Endodermal cell (in vitro differentiated cells): ENCODE measurements at regions not wholly inside any gene's neighbourhood (a gene's known extent, or its start where the extent isn't known, plus 50 kb on each side); places are given as distances from the start of the nearest gene placed in this dataset.

ENCODE experiments used
- DNase-seq: peaks from one replicate; pipeline ENCODE4 v3.0.0-alpha.2; 2017
- H3K27ac ChIP-seq: 2 replicates; pipeline ENCODE4 v1.5.1; 2013; ENCODE audit warnings: mild to moderate bottlenecking, low read depth, low read length, moderate library complexity
- H3K27me3 ChIP-seq: 2 replicates; pipeline ENCODE4 v1.6.1; 2013; ENCODE audit warnings: mild to moderate bottlenecking, low read length, moderate library complexity; ENCODE audit not compliant: insufficient read depth, control insufficient read depth, poor library complexity, severe bottlenecking
- H3K36me3 ChIP-seq: 2 replicates; pipeline ENCODE4 v1.7.0; 2013; ENCODE audit warnings: mild to moderate bottlenecking, low read length, moderate library complexity; ENCODE audit not compliant: control insufficient read depth, insufficient read depth
- H3K4me1 ChIP-seq: one replicate; pipeline ENCODE4 v1.7.0; 2013; ENCODE audit warnings: low read length; ENCODE audit not compliant: control insufficient read depth, insufficient read depth
- H3K4me3 ChIP-seq: 2 replicates; pipeline ENCODE4 v1.5.1; 2013; ENCODE audit warnings: mild to moderate bottlenecking, low read length, moderate library complexity
- H3K9ac ChIP-seq: 2 replicates; pipeline ENCODE4 v1.6.1; 2013; ENCODE audit warnings: mild to moderate bottlenecking, low read length, moderate library complexity; ENCODE audit not compliant: poor library complexity, severe bottlenecking; ENCODE audit errors: extremely low read depth
- H3K9me3 ChIP-seq: 2 replicates; pipeline ENCODE4 v1.6.1; 2013; ENCODE audit warnings: mild to moderate bottlenecking, low read length, moderate library complexity; ENCODE audit not compliant: control insufficient read depth
- H3K27ac Mint-ChIP-seq: 2 replicates; pipeline ENCODE4 v1.8.0; 2020; ENCODE audit warnings: mixed read lengths
- H3K27me3 Mint-ChIP-seq: 2 replicates; pipeline ENCODE4 v1.8.0; 2021; ENCODE audit warnings: mild to moderate bottlenecking, mixed read lengths; ENCODE audit not compliant: insufficient read depth
- H3K36me3 Mint-ChIP-seq: 2 replicates; pipeline ENCODE4 v1.8.0; 2020; ENCODE audit warnings: low read depth, mixed read lengths
- H3K4me1 Mint-ChIP-seq: 2 replicates; pipeline ENCODE4 v1.8.0; 2020; ENCODE audit warnings: mixed read lengths
- H3K4me3 Mint-ChIP-seq: 2 replicates; pipeline ENCODE4 v1.8.0; 2020; ENCODE audit warnings: mild to moderate bottlenecking, moderate library complexity, mixed read lengths
- H3K9me3 Mint-ChIP-seq: 2 replicates; pipeline ENCODE4 v1.8.0; 2020; ENCODE audit warnings: mild to moderate bottlenecking, mixed read lengths
- WGBS, 2 experiments: methylation state at CpG; one replicate each; pipeline versions ENCODE4 v1.1.5 to v1.1.7; 2013; ENCODE audit warnings: missing lambda C conversion rate in 2 of 2, mixed read lengths in 1 of 2; ENCODE audit not compliant: insufficient coverage in 1 of 2, insufficient read length in 1 of 2; 5-methylcytosine and 5-hydroxymethylcytosine counted together
- TF ChIP-seq, protein P1 (sequence below): fragments of 200-600 bp; sonication (generic); conservative IDR thresholded peaks from 2 replicates; pipeline ENCODE4 v1.5.0; 2021; ENCODE audit warnings: antibody characterized with exemption, mild to moderate bottlenecking

DNA sequence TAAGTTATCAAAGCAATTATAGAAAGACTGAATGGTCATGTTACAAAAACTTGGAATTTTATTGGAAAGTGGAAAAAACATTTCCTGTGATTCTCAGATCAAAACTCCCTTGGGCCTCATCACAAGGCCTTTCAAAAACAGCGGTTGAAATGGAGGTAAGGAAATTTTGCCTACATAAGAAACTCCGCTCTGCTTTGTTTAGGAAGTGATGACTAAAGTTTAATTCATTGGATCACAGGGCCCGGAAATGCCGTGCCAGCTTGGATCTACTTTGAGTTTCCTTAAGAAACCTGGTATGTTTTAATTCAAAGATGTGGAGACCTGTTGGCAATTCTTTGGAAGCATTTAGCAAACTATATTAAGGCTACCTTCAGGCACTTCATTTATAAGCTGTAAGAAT is 143.9 kb upstream of the MME start:
- no peaks in the 10 kb centered on the region for H3K27me3 Mint-ChIP-seq
- Histone ChIP-seq H3K4me3 (no peak overlapping the region), H3K27ac (no peak overlapping the region), H3K4me1 (no peaks in the 10 kb centered on the region), H3K9ac (no peak overlapping the region), H3K9me3 (peaks cover 7% of the 10 kb centered on the region), H3K27me3 (no peaks in the 10 kb centered on the region), H3K36me3 (no peaks in the 10 kb centered on the region)
- whole genome bisulfite sequencing, 2 experiments: 97 to 100% methylated on average over 3 to 4 of the region's 4 CpGs
- H3K27ac Mint-ChIP-seq: no peak overlapping the region
- no peaks in the 10 kb centered on the region for H3K4me1 Mint-ChIP-seq
- peaks cover 5% of the 10 kb centered on the region for H3K9me3 Mint-ChIP-seq
- no peaks in the 10 kb centered on the region for H3K36me3 Mint-ChIP-seq
- no peak for DNase-seq
- H3K4me3 Mint-ChIP-seq: no peak overlapping the region
- TF ChIP-seq, protein P1, sequence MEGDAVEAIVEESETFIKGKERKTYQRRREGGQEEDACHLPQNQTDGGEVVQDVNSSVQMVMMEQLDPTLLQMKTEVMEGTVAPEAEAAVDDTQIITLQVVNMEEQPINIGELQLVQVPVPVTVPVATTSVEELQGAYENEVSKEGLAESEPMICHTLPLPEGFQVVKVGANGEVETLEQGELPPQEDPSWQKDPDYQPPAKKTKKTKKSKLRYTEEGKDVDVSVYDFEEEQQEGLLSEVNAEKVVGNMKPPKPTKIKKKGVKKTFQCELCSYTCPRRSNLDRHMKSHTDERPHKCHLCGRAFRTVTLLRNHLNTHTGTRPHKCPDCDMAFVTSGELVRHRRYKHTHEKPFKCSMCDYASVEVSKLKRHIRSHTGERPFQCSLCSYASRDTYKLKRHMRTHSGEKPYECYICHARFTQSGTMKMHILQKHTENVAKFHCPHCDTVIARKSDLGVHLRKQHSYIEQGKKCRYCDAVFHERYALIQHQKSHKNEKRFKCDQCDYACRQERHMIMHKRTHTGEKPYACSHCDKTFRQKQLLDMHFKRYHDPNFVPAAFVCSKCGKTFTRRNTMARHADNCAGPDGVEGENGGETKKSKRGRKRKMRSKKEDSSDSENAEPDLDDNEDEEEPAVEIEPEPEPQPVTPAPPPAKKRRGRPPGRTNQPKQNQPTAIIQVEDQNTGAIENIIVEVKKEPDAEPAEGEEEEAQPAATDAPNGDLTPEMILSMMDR: no peak

DNA sequence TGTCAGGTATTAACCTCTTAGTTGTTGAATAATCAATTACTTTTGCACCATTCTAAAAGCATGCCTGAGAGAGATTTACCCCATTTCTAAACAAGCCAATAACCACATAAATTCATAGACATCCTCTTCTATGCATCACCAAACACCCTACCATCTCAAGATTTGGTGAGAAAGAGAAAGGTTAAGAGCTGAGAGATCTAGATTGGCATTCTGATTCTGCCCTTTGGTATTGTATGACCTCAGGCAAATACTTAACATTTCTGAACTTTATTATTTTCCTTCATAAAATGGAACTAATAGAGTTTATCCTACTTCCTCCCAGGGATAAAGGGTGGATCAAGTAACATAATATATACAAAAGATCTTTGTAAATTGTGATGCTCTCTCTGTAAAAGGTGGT is 146.5 kb upstream of the MME start:
- H3K36me3 Mint-ChIP-seq: no peaks in the 10 kb centered on the region
- no peak overlapping the region for H3K4me3 ChIP-seq
- no peak overlapping the region for H3K9ac ChIP-seq
- TF ChIP-seq, protein P1: no peak
- H3K9me3 ChIP-seq: no peaks in the 10 kb centered on the region
- no peaks in the 10 kb centered on the region for H3K27me3 ChIP-seq
- no peak overlapping the region for H3K27ac Mint-ChIP-seq
- no peaks in the 10 kb centered on the region for H3K4me1 ChIP-seq
- H3K4me3 Mint-ChIP-seq: no peak overlapping the region
- DNase-seq: no peak
- no peaks in the 10 kb centered on the region for H3K4me1 Mint-ChIP-seq
- no peak overlapping the region for H3K27ac ChIP-seq
- no peaks in the 10 kb centered on the region for H3K9me3 Mint-ChIP-seq
- no peaks in the 10 kb centered on the region for H3K36me3 ChIP-seq
- H3K27me3 Mint-ChIP-seq: no peaks in the 10 kb centered on the region

DNA sequence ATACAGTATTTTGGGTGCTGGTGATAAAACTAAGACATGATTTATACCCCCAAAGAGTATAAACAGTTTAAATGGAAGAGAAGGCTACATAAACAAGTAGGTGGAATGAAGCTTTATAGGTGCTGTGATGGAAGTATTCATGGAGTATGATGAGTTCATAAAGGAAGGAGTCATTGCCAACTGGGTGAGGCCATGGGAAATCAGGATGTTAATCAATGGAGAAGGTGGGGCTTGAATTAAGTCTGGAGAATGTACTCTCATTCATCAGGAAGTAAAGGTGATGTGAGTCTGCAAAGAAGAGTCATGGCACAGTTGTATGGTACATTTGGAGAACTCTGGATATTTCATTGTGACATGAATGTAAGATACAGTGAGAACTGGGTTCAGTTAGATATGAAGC is 147.5 kb upstream of the MME start:
- no peak for DNase-seq
- H3K9me3 ChIP-seq: no peaks in the 10 kb centered on the region
- no peaks in the 10 kb centered on the region for H3K36me3 ChIP-seq
- no peaks in the 10 kb centered on the region for H3K4me1 ChIP-seq
- H3K9ac ChIP-seq: no peak overlapping the region
- Mint-ChIP-seq H3K4me3 (no peak overlapping the region), H3K4me1 (no peaks in the 10 kb centered on the region), H3K27me3 (no peaks in the 10 kb centered on the region), H3K27ac (no peak overlapping the region), H3K9me3 (no peaks in the 10 kb centered on the region), H3K36me3 (no peaks in the 10 kb centered on the region)
- no peak overlapping the region for H3K27ac ChIP-seq
- TF ChIP-seq, protein P1: no peak
- no peaks in the 10 kb centered on the region for H3K27me3 ChIP-seq
- no peak overlapping the region for H3K4me3 ChIP-seq
